Esophagus muscularis mucosa (tissue), 4 donors: ENCODE measurements at regions not wholly inside any gene's neighbourhood (a gene's known extent, or its start where the extent isn't known, plus 50 kb on each side); places are given as distances from the start of the nearest gene placed in this dataset.

Source experiments
- EP300 ChIP-seq: sonication (generic); formaldehyde crosslinking; IDR thresholded peaks from one replicate; pipeline ENCODE4 v1.6.1; 2017; ENCODE audit warnings: antibody characterized with exemption
- POLR2A ChIP-seq: fragments of 450-650 bp; IDR thresholded peaks from one replicate; pipeline ENCODE4 v1.6.1; 2017; ENCODE audit warnings: antibody characterized with exemption, moderate library complexity, mild to moderate bottlenecking, low read depth
- POLR2AphosphoS5 ChIP-seq, 2 donors: sonication (generic); formaldehyde crosslinking; IDR thresholded peaks; one replicate each; pipeline ENCODE4 v1.6.1; 2017; ENCODE audit warnings: antibody characterized with exemption in 2 of 2
- TF ChIP-seq, protein P1 (sequence below), 3 experiments: fragments of 200-600 bp in 2 of 3; fragments of 450-650 bp in 1 of 3; sonication (generic) in 2 of 3; IDR thresholded peaks; one replicate each; pipeline ENCODE4 v1.5.1; 2017 to 2019; ENCODE audit warnings: antibody characterized with exemption in 3 of 3, mild to moderate bottlenecking in 2 of 3, moderate library complexity in 1 of 3

DNA sequence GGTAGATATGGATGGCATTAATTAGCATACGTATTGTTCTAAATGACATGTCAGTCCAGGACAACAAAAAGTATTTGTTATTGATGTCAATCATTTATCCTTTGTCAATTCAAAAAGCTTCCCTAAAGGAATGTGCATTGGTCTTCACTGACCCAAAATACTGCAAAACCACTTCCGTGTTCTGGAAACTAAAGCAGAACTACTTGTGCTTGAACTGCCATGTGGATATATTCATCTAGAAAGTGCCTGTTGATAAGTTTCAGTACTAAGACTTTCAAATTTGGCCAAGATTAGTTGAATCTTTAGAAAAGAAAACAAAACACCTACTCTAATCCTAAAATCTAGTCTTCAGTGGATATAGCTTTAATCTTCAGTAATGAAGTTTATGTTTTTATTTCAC, 242.1 kb upstream of the PPP1R3A start:
- TF ChIP-seq POLR2A: no peak
- TF ChIP-seq POLR2AphosphoS5 (IDR thresholded peaks at IDR 0.05): no peak
- TF ChIP-seq, protein P1, sequence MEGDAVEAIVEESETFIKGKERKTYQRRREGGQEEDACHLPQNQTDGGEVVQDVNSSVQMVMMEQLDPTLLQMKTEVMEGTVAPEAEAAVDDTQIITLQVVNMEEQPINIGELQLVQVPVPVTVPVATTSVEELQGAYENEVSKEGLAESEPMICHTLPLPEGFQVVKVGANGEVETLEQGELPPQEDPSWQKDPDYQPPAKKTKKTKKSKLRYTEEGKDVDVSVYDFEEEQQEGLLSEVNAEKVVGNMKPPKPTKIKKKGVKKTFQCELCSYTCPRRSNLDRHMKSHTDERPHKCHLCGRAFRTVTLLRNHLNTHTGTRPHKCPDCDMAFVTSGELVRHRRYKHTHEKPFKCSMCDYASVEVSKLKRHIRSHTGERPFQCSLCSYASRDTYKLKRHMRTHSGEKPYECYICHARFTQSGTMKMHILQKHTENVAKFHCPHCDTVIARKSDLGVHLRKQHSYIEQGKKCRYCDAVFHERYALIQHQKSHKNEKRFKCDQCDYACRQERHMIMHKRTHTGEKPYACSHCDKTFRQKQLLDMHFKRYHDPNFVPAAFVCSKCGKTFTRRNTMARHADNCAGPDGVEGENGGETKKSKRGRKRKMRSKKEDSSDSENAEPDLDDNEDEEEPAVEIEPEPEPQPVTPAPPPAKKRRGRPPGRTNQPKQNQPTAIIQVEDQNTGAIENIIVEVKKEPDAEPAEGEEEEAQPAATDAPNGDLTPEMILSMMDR (IDR thresholded peaks at IDR 0.05): no peak
- TF ChIP-seq EP300: no peak
